Stomach (tissue), 8 donors: ENCODE measurements at regions not wholly inside any gene's neighbourhood (a gene's known extent, or its start where the extent isn't known, plus 50 kb on each side); places are given as distances from the start of the nearest gene placed in this dataset.

Source experiments
- DNase-seq, 2 donors: peaks; one replicate each; pipeline versions ENCODE4 v3.0.0 to v3.0.0-alpha.2; 2013 to 2019
- H3K27ac ChIP-seq, 5 donors: fragments of 200-600 bp in 4 of 5; sonication (generic) in 4 of 5; one replicate each; pipeline ENCODE4 v1.5.1; 2013 to 2019; ENCODE audit warnings: mild to moderate bottlenecking in 1 of 5, moderate library complexity in 1 of 5
- H3K27me3 ChIP-seq, 3 donors: fragments of 200-600 bp; sonication (generic); one replicate each; pipeline ENCODE4 v1.5.1; 2017 to 2019; ENCODE audit warnings: mixed run types in 1 of 3
- H3K36me3 ChIP-seq, 4 donors: fragments of 200-600 bp; sonication (generic); 1 replicate in 3 of 4; 2 replicates in 1 of 4; pipeline ENCODE4 v1.5.1; 2016 to 2019
- H3K4me1 ChIP-seq, 4 donors: fragments of 200-600 bp; sonication (generic); one replicate each; pipeline ENCODE4 v1.5.1; 2016 to 2019
- H3K4me3 ChIP-seq, 4 donors: fragments of 200-600 bp; sonication (generic) in 3 of 4; one replicate each; pipeline ENCODE4 v1.5.1; 2016 to 2019; ENCODE audit warnings: mild to moderate bottlenecking in 1 of 4
- H3K9me3 ChIP-seq, 4 donors: fragments of 200-600 bp; sonication (generic); one replicate each; pipeline ENCODE4 v1.5.1; 2016 to 2019
- EP300 ChIP-seq: sonication (generic); formaldehyde crosslinking; IDR thresholded peaks from one replicate; pipeline ENCODE4 v1.6.1; 2017; ENCODE audit warnings: antibody characterized with exemption
- POLR2A ChIP-seq, 4 donors: fragments of 450-650 bp; IDR thresholded peaks; one replicate each; pipeline ENCODE4 v1.6.1; 2016; ENCODE audit warnings: antibody characterized with exemption in 4 of 4, control low read depth in 2 of 4, mild to moderate bottlenecking in 1 of 4, moderate library complexity in 1 of 4
- POLR2AphosphoS5 ChIP-seq, 3 donors: sonication (generic); formaldehyde crosslinking; IDR thresholded peaks; one replicate each; pipeline ENCODE4 v1.6.1; 2016; ENCODE audit warnings: antibody characterized with exemption in 3 of 3
- WGBS, 5 donors: extraction: QIAGEN DNeasy Blood & Tissue Kit in 3 of 5; methylation state at CpG; one replicate each; pipeline versions ENCODE4 v1.1.5 to v1.1.7; 2013 to 2018; 5-methylcytosine and 5-hydroxymethylcytosine counted together
- intact Hi-C: fragments of 100-400 bp; cut with DNase I; formaldehyde crosslinking; loops from one replicate; pipeline ENCODE4 v1.15.1; 2023; ENCODE audit warnings: low total_unique reads
- TF ChIP-seq, protein P1 (sequence below), 7 experiments: fragments of 450-650 bp in 4 of 7; fragments of 200-600 bp in 3 of 7; sonication (generic) in 3 of 7; IDR thresholded peaks; one replicate each; pipeline ENCODE4 v1.5.1; 2016 to 2019; ENCODE audit warnings: antibody characterized with exemption in 7 of 7, control low read depth in 2 of 7, mild to moderate bottlenecking in 1 of 7
- donor health status: healthy with polysubstance abuse.
- donor health status: Bipolar disorder and iron deficiency.
- donor health status: healthy.

DNA sequence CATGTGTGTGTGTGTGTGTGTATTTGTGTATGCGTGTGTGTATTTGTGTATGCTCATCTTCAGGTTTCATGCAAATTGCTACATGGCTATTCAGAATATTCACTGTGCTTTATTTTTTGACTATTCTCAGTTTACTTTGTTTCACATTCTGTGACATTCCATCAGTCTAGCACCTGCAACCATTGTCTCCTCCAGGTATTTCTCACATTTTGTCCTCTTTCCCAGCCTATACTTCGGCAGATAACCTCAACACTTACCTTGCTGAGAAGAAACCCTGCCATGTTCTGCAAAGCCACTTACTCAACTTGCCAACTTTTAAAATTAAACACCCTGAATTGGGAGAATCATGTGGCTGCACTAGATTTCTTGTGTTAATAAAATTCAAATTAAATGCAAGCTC, 135.4 kb upstream of the REG3A start:
- H3K27me3 ChIP-seq = no peaks in the 10 kb centered on the region
- intact Hi-C loops = no loop called here
- H3K4me1 ChIP-seq = no peaks in the 10 kb centered on the region
- H3K4me3 ChIP-seq = no peak overlapping the region
- 49 to 80% (median 73%) methylated on average over 2 of the region's 2 CpGs for WGBS, 5 donors
- DNase-seq = no peak
- no peak overlapping the region for H3K27ac ChIP-seq
- TF ChIP-seq, protein P1, sequence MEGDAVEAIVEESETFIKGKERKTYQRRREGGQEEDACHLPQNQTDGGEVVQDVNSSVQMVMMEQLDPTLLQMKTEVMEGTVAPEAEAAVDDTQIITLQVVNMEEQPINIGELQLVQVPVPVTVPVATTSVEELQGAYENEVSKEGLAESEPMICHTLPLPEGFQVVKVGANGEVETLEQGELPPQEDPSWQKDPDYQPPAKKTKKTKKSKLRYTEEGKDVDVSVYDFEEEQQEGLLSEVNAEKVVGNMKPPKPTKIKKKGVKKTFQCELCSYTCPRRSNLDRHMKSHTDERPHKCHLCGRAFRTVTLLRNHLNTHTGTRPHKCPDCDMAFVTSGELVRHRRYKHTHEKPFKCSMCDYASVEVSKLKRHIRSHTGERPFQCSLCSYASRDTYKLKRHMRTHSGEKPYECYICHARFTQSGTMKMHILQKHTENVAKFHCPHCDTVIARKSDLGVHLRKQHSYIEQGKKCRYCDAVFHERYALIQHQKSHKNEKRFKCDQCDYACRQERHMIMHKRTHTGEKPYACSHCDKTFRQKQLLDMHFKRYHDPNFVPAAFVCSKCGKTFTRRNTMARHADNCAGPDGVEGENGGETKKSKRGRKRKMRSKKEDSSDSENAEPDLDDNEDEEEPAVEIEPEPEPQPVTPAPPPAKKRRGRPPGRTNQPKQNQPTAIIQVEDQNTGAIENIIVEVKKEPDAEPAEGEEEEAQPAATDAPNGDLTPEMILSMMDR (IDR thresholded peaks at IDR 0.05) = no peak
- TF ChIP-seq POLR2AphosphoS5 (IDR thresholded peaks at IDR 0.05) (no peak), EP300 (no peak), POLR2A (IDR thresholded peaks at IDR 0.05) (no peak)
- no peaks in the 10 kb centered on the region for H3K36me3 ChIP-seq
- no peaks in the 10 kb centered on the region for H3K9me3 ChIP-seq

DNA sequence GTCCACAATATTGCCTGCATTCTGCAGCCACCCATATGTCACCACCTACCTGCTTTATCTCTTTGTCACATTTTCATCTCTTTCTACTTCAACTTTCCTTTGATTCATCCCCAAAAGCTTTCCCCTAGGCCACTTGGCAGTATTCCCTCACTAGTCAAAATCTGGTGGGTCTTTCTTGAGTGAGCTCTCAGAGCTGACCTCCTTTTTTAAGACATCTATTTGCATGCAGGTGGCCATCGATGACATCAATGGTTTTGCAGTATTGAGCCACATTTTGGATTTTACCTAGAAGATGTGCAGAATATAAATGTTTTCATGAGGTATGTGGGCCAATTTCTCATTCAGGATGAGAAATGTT, 133.4 kb upstream of the REG3A start:
- intact Hi-C loops = no loop called here
- Histone ChIP-seq H3K4me3 (no peak overlapping the region), H3K27ac (no peak overlapping the region), H3K36me3 (no peaks in the 10 kb centered on the region), H3K4me1 (no peaks in the 10 kb centered on the region), H3K27me3 (no peaks in the 10 kb centered on the region), H3K9me3 (no peaks in the 10 kb centered on the region)
- no peak for DNase-seq
- 73 to 93% (median 78%) methylated on average over 1 of the region's 1 CpG for WGBS, 5 donors
- TF ChIP-seq POLR2AphosphoS5 (IDR thresholded peaks at IDR 0.05) = no peak
- TF ChIP-seq, protein P1 (IDR thresholded peaks at IDR 0.05) = no peak
- no peak for TF ChIP-seq EP300
- TF ChIP-seq POLR2A (IDR thresholded peaks at IDR 0.05) = no peak

DNA sequence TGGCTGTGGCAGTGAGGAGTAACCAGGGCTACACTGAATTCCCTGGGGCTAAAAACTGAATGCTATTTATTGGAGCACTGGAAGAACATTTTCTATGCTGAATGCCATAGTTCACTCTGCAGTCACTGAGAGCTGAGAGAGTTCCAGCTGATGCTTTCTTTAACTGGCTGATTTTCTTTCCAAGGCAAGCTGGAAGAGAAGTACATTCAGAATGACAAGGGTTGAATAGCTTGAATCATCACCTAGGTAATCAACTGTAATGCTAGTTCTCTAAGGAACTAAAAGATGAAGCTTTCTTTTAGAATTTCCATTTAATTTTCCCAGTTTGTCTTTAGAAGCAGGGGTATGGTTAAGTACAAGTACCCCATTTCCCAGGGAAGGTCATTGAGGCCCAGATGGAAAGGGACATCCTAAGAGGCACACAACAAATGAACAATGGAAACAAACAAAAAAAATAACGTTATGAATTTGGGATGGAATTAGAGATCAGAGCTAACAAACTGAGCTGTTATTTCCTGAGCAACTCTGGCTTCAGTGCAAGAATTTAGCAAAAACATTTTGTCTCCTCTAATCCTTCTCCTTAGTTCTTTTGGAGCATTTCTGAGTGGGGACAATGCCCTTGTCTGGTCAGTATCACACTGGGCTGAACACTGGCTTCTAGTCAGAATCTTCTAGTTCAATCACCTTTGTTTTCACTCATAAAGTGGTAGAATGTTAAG, 132.8 kb upstream of the REG3A start:
- Histone ChIP-seq H3K4me1 (no peaks in the 10 kb centered on the region), H3K36me3 (no peaks in the 10 kb centered on the region), H3K9me3 (no peaks in the 10 kb centered on the region), H3K27me3 (no peaks in the 10 kb centered on the region), H3K4me3 (no peak overlapping the region), H3K27ac (no peak overlapping the region)
- intact Hi-C loops = no loop called here
- WGBS, 5 donors = 26 to 56% (median 41%) methylated on average over 1 of the region's 1 CpG
- DNase-seq = no peak
- no peak for TF ChIP-seq POLR2AphosphoS5 (IDR thresholded peaks at IDR 0.05)
- no peak for TF ChIP-seq EP300
- TF ChIP-seq POLR2A (IDR thresholded peaks at IDR 0.05) = no peak
- TF ChIP-seq, protein P1 (IDR thresholded peaks at IDR 0.05) = no peak

DNA sequence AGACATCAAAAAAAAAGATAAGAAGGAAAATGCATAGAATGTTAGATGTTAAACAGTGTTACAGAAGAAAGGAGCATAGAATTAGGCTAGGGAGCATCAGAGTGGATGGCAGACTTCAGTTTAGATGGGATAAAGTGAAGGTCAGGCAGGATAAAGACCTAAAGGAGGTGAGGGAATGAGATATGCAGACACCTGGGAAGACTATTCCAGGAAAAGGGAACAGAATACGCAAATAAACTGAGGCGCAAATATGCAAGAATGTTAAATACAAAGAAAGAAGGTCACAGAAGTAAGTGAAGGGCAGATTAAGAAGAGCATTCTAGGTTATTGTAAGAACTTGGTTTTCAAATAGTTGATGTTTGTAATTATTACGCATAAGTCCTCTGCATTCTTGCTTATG, 116.3 kb upstream of the REG3A start:
- TF ChIP-seq EP300 (no peak), POLR2AphosphoS5 (IDR thresholded peaks at IDR 0.05) (no peak), POLR2A (IDR thresholded peaks at IDR 0.05) (no peak)
- TF ChIP-seq, protein P1 (IDR thresholded peaks at IDR 0.05) = no peak
- H3K27ac ChIP-seq = no peak overlapping the region
- 92 to 95% (median 93%) methylated on average over 3 of the region's 3 CpGs for WGBS, 5 donors
- no peaks in the 10 kb centered on the region for H3K36me3 ChIP-seq
- no peak for DNase-seq
- no peak overlapping the region for H3K4me3 ChIP-seq
- intact Hi-C loops = no loop called here
- no peaks in the 10 kb centered on the region for H3K4me1 ChIP-seq
- H3K9me3 ChIP-seq = peaks cover 0 to 19% (median 0%) of the 10 kb centered on the region in 4 donors
- no peaks in the 10 kb centered on the region for H3K27me3 ChIP-seq
